ENCODE measurements at regions not wholly inside any gene's neighbourhood (a gene's known extent, or its start where the extent isn't known, plus 50 kb on each side); places are given as distances from the start of the nearest gene placed in this dataset.

- TF ChIP-seq ZFX (IDR thresholded peaks at IDR 0.05; ENCODE audit: borderline replicate concordance): no peak
- TF ChIP-seq CTCF (IDR thresholded peaks at IDR 0.05): no peak
- no peak overlapping the region for H3K27ac ChIP-seq
Measured at GRCh38 chr2:83703598-83703997, 755.5 kb downstream of the SUCLG1 start.

GRCh38 chr2:83696838-83697237 is 762.2 kb downstream of the SUCLG1 start:
- no peak overlapping the region for H3K27ac ChIP-seq
- TF ChIP-seq CTCF (IDR thresholded peaks at IDR 0.05): no peak
- TF ChIP-seq ZFX (IDR thresholded peaks at IDR 0.05; ENCODE audit: borderline replicate concordance): no peak

GRCh38 chr2:83695530-83695929 is 763.5 kb downstream of the SUCLG1 start:
- no peak overlapping the region for H3K27ac ChIP-seq
- TF ChIP-seq ZFX (IDR thresholded peaks at IDR 0.05; ENCODE audit: borderline replicate concordance): no peak
- TF ChIP-seq CTCF (IDR thresholded peaks at IDR 0.05): no peak

GRCh38 chr2:83695037-83695436 is 764.0 kb downstream of the SUCLG1 start:
- TF ChIP-seq ZFX (IDR thresholded peaks at IDR 0.05; ENCODE audit: borderline replicate concordance) (no peak), CTCF (IDR thresholded peaks at IDR 0.05) (no peak)
- no peak overlapping the region for H3K27ac ChIP-seq

GRCh38 chr2:83689402-83689801 is 769.7 kb downstream of the SUCLG1 start:
- no peak overlapping the region for H3K27ac ChIP-seq
- TF ChIP-seq CTCF (IDR thresholded peaks at IDR 0.05) (no peak), ZFX (IDR thresholded peaks at IDR 0.05; ENCODE audit: borderline replicate concordance) (no peak)

- TF ChIP-seq ZFX (IDR thresholded peaks at IDR 0.05; ENCODE audit: borderline replicate concordance): no peak
- H3K27ac ChIP-seq: no peak overlapping the region
Measured at GRCh38 chr2:83686863-83687262, 772.2 kb downstream of the SUCLG1 start.

- H3K27ac ChIP-seq: no peak overlapping the region
- TF ChIP-seq CTCF (IDR thresholded peaks at IDR 0.05) (no peak), ZFX (IDR thresholded peaks at IDR 0.05; ENCODE audit: borderline replicate concordance) (no peak)
Measured at GRCh38 chr2:83674050-83674449, 785.0 kb downstream of the SUCLG1 start.

- H3K27ac ChIP-seq: no peak overlapping the region
- TF ChIP-seq CTCF (IDR thresholded peaks at IDR 0.05) (no peak), ZFX (IDR thresholded peaks at IDR 0.05; ENCODE audit: borderline replicate concordance) (no peak)
Measured at GRCh38 chr2:83665894-83666293, 793.2 kb downstream of the SUCLG1 start.

Measured in 22Rv1 (cell line).